Posterior vena cava (tissue), 2 donors: ENCODE measurements at regions not wholly inside any gene's neighbourhood (a gene's known extent, or its start where the extent isn't known, plus 50 kb on each side); places are given as distances from the start of the nearest gene placed in this dataset.
"Not testable (repeated sequence)": the region's sequence is repeated elsewhere in the genome, so short reads cannot be mapped to it uniquely, and the experiment has no call there.

Experiments
- DNase-seq: peaks from one replicate; pipeline ENCODE4 v3.0.0-alpha.2; 2020; ENCODE audit warnings: low spot score
- intact Hi-C, 2 donors: fragments of 100-400 bp; cut with DNase I; formaldehyde crosslinking; loops; one replicate each; pipeline versions ENCODE4 v1.14.1 to v1.14.2; 2022 to 2023
- donor health status: DM: yes; HTN: yes; CAD: no.
- donor health status: DM: yes; HTN: yes; CAD: no.

- DNase-seq, intact Hi-C loops: not testable (repeated sequence)
Measured at GRCh38 chr20:30894707-30895353, 362.6 kb upstream of the DEFB115 start.

GRCh38 chr20:30895354-30895711 lies 362.1 kb upstream of the DEFB115 start:
- DNase-seq, intact Hi-C loops: not testable (repeated sequence)

DNA sequence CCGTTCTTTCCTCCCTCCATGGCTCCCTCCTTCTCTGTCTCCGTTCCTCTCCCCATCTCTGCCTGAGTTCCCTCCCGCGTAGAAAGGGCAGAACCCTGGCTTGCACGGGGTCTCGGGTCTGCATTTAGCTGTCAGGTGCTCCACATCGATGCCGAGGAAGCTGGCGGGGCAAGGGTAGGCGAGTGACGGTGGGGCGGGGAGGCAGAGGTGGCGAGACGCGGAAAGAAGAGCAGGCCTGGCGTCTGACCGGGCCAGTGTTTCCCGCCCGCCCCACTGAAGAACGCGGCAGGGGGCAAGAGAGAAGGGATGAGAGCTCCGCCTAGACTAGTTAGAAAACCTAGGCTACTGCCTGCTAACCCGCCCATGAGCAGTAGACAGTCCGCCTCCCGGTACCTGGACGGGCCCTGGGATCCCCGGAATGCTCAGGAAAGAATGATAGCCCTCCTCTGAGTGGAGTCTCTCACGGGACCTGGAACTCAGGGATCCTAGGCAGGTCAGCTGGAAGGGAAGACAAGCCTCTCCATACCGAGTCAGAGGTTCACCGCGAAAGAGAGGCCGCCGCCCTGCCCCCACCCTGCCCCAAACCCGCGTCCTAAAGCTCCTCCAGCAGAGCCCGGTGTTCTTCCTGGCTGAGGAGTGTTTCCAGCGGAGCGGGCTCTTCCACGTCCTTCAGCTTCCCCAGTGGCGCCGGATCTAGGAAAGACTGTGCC lies 357.9 kb upstream of the DEFB115 start:
- intact Hi-C loops = not testable (repeated sequence)
- peak; percentile 79 for DNase-seq

- peak; percentile 76 for DNase-seq
- intact Hi-C loops = not testable (repeated sequence)
Measured at GRCh38 chr20:30900080-30900719, 357.3 kb upstream of the DEFB115 start.

GRCh38 chr20:30905231-30905630 lies 352.2 kb upstream of the DEFB115 start:
- intact Hi-C loops, DNase-seq: not testable (repeated sequence)

DNA sequence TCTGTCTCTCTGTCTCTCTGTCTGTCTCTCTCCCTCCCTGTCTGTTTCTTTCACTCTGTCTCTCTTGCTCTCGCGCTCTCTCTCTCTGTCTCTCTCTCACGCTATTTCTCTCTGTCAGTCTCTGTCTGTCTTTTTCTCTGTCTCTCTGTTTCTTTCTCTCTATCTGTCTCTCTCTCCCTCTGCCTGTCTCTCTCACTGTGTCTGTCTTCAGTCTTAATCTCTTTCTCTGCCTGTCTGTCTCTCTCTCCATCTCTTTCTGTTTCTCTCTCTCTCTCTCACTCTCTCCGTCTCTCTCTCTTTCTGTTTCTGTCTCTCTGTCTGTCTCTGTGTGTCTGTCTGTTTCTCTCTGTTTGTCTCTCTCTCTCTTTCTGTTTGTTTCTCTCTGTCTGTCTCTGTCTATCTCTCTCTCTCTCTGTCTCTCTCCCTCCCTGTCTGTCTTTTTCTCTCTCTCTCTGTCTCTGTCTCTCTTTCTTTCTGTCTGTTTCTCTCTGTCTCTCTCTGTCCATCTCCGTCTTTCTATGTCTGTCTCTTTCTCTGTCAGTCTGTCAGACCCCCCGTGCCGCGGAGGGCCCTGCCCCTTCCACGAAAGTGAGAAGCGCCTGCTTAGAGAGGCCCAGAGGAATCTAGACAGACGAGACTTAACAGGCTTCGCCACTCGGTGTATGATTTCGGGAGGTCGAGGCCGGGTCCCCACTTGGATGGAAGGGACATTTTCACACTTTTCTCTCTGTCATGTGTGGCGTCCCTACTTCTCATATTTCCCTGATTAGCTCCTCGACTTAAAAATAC lies 346.3 kb upstream of the DEFB115 start:
- intact Hi-C loops = no loop called here
- DNase-seq = no peak

- DNase-seq, intact Hi-C loops: not testable (repeated sequence)
Measured at GRCh38 chr20:30911832-30912660, 345.4 kb upstream of the DEFB115 start.

- DNase-seq, intact Hi-C loops: not testable (repeated sequence)
Measured at GRCh38 chr20:30912661-30913026, 344.8 kb upstream of the DEFB115 start.

DNA sequence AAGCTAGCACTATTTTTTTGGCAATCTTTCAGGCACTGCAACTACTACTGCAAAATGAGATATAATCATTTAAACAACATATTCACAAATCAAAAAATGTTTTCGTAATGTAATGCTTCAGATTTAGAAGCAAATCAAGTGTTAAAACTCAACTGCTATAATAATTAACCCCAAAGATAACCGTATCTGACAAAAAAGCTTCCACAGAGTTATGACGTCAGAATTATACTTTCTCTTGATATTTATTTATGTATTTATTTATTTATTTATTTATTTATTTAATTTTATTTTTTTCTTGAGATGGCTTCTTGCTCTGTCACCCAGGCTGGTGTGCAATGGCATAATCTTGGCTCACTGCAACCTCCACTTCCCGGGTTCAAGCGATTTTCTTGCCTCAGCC lies 341.1 kb upstream of the DEFB115 start:
- intact Hi-C loops, DNase-seq: not testable (repeated sequence)

- intact Hi-C loops = no loop called here
- DNase-seq = peak; percentile 63
Measured at GRCh38 chr20:30919514-30920188, 337.8 kb upstream of the DEFB115 start.

DNA sequence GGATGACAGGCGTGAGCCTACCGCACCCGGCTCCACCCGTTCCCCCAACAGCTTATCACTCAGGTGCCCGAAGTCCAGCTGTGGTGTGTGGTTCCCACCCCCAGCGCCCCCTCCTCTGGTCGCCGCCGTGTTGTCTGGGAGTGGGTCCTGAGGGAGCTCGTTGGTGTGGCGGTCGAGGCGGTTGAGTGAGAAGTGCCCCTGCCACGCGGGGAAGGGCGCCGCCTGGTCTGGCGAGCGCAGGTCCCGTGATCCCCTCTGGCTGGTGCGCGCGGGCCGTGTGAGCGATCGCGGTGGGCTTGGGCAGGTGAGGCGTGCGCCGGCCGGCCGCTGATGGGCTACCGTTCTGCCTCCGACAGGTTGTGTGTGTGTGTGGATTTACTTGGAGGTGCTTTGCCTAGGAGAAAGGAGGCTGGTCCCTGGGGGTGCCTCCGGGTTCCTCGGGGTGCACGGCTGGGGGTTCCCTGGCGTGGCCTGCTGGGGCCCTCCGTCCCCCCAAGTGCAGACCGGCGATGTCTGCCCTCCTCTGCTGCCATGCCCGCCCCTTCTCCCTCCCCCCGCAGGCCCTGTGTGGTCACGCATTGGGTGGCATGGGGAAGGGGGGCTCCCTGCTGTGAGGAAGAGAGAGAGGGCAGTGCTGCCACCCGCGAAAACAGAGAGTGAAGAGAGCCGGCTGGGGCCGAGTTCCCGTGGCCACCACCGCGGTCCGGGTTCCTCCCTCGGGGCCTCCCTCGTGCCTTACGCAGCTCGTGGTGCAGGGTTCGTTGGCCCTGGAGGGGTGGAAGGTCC lies 336.0 kb upstream of the DEFB115 start:
- DNase-seq = peak; percentile 72
- intact Hi-C loops = no loop called here

- DNase-seq = no peak
- intact Hi-C loops = no loop called here
Measured at GRCh38 chr20:30922129-30922528, 335.3 kb upstream of the DEFB115 start.

DNA sequence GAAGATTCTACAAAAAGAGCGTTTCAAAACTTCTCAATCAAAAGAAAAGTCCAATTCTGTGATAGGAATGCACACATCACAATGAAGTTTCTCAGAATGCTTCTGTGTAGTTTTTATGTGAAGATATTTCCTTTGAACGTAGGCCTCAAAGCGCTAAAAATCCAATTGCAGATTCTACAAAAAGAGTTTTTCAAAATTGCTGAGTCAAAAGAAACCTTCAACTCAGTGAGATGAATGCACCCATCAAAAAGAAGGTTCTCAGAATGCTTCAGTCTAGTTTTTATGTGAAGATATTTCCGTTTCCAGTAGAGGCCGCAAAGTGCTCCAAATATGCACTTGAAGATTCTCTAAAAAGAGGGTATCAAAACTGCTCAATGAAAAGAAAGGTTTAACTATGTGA lies 319.7 kb upstream of the DEFB115 start:
- DNase-seq = no peak
- intact Hi-C loops = no loop called here

DNA sequence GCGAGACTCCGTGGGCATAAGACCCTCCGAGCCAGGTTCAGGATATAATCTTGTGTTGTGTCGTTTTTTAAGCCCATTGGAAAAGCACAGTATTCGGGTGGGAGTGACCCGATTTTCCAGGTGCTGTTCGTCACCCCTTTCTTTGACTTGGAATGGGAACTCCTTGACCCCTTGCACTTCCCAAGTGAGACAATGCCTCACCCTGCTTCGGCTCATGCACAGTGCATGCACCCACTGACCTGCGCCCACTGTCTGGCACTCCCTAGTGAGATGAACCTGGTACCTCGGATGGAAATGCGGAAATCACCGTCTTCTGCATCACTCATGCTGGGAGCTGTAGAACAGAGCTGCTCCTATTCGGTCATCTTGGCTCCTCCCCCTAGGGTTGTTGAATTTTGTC lies 307.7 kb upstream of the DEFB115 start:
- intact Hi-C loops = no loop called here

DNA sequence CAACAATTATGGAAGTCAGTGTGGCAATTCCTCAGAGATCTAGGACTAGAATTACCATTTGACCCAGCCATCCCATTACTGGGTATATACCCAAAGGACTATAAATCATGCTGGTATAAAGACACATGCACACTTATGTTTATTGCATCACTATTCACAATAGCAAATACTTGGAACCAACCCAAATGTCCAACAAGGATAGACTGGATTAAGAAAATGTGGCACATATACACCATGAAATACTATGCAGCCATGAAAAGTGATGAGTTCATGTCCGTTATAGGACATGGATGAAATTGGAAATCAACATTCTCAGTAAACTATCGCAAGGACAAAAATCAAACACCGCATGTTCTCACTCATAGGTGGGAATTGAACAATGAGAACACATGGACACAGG lies 306.4 kb upstream of the DEFB115 start:
- intact Hi-C loops, DNase-seq: not testable (repeated sequence)

More for the DNA sequence above, 307.7 kb upstream of the DEFB115 start:
- no peak for DNase-seq

- intact Hi-C loops = not testable (repeated sequence)
Measured at GRCh38 chr20:30956649-30957048, 300.8 kb upstream of the DEFB115 start.

DNA sequence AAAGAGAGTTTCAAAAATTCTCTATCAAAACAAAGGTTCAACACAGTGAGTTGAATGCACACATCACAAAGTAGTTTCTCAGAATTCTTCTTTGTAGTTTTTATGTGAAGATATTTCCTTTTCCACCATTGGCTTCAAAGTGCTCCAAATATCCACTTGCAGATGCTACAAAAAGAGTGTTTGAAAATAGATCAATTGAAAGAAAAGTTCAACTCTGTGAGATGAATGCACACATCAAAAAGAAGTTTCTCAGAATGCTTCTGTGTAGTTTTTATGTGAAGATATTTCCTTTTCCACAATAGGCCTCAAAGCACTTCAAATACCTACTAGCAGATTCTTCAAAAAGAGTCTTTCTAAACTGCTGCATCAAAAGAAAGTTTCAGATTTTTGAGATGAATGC lies 298.3 kb upstream of the DEFB115 start:
- DNase-seq, intact Hi-C loops: not testable (repeated sequence)

More at GRCh38 chr20:30956649-30957048, 300.8 kb upstream of the DEFB115 start:
- not testable (repeated sequence) for DNase-seq

GRCh38 chr20:30963591-30963990 lies 293.9 kb upstream of the DEFB115 start:
- DNase-seq = no peak
- intact Hi-C loops = no loop called here
